CD4-positive, alpha-beta T cell treated with Interferon gamma for 1 hour (primary cell): ENCODE measurements at regions not wholly inside any gene's neighbourhood (a gene's known extent, or its start where the extent isn't known, plus 50 kb on each side); places are given as distances from the start of the nearest gene placed in this dataset.
"Not testable (repeated sequence)": the region's sequence is repeated elsewhere in the genome, so short reads cannot be mapped to it uniquely, and the experiment has no call there.

Experiments used
- DNase-seq: peaks from one replicate; pipeline ENCODE4 v3.0.0-alpha.2; 2020

DNA sequence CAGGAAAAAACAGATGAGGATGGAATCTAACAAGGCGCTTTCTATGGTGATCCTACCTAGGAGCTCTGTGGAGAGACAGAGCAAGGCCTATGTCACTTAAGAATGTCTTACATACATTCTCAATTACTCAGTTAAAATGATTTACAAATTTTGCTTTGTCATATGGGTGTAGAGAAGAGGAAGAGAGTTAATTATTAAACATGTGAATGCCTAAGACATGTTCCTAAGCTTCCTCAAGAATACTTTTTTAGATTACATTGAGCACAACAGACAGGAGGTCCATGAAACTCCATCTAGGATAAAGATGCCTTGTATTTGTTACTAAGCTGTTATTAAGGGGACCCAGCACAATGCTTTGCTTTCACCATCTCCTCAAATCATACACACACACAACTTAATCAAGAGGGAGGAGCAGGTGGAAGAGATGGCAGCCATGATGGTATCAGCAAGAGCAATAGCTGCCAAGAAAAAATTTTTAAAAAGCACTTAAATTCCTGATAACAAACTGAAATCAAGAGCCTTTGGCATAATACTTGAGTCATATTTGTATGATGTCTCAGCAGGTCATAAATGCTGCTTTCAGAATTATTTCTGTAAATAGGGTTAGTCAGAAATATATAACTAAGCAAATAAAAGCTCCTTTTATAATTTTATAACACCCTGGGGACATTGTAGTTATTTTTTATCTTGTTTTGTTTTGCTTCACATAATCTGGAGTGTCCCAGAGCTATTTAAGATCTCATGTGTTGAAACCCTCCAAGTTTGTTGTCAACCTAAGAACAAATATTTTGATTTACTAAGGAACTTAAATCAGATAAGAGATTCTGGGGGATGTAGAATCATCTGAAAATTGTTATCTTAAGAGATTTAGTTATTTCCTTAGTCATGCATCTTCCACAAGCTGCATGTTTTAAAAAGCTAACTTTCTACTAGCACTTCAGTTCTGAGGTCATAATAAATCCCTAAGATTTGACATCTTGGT lies 70.0 kb upstream of the CD2AP start:
- no peak for DNase-seq

DNA sequence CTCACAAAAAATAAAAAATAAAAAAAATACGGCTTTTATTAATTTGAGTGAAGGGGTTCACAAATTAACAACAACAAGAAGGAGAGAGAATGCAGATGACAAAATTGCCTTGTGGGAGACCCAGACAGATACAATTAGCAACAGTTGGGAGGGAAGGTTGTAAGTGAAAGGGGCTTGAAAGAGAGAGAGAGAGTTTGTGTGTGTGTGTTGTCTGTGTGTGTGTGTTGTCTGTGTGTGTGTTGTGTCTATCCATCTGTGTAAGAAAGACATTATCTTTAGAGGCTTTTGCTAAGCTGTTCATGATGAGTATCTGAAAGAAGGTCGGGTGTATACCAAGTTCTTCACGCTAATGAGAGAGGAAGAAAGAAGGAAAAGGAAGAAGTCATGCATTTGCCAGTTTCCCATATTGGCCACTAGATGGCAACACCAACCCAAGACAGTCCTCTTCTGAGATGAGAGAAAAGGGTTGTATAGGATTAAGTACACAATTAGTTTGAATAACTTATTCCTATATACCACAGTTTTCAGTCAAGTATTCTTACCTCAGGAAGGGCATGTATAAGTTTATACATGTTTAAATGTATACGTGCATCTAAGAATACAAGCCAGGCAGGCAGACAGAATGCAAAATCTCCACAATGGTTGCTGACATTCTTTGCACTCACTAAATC lies 63.7 kb upstream of the CD2AP start:
- peak; percentile 38 for DNase-seq

DNA sequence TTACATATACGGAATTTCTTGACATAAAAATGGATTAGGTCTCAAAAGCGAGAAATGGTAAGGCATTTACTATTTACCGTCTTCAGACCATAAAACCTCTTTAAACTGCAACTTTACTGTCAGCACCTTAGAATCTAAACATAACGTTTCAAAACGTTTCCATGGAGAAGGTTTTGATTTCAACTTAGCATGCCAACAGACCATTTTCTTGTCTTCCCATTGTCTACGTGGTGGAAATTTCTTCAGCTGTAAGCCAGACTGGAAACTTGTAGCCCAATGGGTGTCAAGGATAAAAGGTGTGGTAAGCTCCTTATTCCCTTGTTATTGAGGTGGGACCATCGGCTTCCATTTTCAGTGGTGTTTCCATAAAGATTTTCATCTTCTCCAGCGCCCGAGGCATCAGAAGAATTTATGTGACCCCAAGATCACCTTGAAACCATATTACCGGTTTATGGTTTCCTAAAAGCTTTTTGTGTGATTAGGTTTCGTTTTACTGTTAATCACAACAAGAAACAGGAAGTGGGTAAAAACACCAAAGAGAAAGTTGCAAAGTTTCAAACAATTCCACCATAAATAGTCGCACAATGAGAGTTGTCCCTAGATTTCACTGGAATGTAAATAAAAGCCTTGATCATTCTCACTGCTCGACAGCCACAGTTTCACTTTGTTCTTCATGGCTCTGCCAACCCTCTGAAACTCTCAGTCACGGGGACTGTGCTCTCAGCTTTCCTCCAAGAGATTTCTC lies 63.0 kb upstream of the CD2AP start:
- DNase-seq: no peak

DNA sequence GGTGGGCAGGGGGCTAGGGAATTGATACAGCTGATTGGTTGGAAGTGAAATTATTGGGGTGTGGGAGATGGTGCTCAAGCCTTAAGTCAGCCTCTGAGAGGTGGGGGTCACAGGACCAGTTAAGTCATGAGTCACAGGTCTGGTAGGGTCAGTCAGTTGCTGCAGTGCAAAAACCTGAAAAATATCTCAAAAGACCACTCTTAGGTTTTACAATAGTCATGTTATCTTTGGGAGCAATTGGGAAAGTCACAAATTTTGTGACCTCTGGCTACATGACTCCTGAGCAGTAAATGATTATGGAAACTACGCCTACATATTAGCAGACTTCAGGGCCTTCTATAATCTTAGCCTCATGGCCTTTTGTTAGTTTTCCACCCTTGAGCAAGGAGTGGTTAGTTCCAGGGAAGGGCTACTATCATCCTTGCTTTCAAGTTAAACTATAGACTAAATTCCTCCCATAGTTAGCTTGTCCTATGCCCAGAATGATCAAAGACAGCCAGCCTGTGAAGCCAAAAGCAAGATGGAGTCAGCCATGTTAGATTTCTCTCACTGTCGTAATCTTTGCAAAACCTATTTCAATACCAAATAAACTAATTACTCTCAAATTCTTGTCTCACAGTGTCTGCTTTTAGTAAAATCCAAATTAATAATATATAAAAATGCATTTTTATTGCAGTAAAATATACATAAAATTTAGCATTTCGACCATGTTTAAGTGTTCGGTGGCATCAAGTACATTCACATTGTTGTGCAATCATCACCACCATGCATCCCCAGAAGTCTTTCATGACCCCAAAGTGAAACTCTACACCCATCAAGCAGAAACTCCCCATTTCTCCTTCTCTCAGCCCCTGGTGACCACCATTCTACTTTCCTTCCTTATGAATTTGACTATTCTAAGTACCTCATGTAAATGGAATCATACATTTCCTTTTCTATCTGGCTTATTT lies 60.9 kb upstream of the CD2AP start:
- DNase-seq: no peak

DNA sequence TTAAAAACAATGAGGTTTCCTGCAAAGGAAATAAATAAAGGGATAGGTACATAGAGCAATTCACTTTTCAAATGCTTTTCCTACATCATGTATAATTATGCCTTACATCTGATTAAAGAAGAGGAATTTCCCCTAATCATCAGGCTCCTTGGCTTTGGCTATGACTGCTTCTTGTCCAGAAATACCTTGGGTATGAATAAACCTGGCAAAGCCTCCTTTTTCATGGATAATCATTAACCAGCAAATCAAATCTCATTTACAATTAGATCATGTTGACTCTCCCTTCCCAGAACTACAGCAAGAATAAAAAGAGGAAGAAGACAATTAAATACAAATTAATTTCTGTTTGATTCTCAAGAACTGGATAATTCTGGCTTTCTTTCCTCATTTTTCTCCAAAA lies 58.0 kb upstream of the CD2AP start:
- DNase-seq: no peak

DNA sequence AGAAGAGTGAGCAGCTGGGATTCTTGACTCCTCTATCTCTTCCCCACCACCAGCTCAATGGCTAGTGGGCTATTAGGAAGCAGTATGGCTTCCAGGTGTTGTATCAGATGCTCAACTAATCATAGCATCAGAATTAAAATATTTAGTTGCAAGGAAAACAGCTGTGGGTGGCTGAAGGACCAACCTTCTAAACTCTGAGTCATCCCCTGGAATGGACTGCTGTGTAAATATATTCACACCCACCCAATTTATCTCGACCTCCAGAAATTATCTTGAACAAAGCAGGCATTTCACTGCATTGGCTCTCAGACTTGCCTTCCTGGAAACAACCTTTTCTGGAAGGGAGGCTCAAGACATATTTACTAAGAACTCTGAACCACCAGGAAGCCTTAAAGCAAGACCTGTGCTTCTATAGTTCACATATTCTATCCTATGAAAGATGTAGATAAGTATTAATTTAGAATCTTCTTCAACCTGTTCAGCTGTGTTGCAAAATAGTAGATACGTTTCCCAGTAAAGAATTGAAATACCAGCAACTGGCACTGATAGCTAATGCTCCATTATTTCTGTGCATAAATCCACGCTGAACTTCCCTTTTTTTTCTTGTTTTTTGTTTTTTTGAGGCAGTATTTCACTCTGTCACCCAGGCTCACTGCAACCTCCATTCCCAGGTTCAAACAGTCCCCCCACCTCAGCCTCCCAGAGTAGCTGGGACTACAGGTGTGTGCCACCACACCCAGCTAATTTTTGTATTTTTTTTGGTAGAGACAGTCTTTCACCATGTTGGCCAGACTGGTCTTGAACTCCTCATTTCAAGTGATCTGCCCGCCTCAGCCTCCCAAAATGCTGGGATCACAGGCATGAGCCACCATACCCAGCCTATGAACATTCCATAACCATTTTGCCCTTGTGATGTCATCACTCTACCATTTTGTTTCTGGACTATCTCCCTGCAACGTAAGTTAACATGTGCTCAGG lies 56.9 kb upstream of the CD2AP start:
- DNase-seq: no peak

DNA sequence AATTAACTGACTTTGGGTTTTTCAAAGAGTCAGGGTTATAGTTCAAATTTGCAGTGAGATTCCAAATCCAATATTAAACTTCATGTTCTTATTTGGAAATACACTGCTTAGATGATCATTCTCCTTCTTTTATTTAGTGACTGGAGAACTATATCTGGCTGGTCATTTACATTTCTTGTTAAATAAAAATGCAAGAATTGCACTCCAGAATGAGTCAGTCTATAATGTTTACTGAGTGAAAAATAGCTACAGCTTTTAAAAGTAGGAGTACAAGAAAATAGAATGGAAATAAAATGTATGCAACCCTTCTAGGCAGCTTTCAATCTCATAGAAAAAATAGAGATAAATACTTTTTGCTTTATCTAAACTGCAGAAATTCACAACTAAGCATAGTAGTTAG lies 54.5 kb upstream of the CD2AP start:
- DNase-seq: no peak

DNA sequence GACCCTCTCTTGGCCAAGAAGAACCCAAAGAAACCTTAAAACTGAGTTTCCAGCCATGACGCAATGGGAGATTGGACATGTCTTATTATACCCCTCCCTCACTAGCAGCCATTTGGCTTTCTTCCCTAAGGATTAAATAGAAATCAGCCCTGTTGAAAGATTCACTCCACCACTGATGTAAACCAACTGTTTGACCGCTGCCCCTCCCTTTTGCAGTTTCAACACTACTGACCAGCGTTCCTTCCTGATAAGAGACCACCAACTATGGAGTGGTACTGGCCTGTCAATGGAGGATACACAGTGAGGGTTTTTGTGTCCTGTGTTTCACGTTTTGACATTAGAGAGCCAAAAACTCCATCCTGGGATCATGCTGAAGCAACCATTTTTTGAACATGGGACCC lies 53.2 kb upstream of the CD2AP start:
- DNase-seq: no peak

DNA sequence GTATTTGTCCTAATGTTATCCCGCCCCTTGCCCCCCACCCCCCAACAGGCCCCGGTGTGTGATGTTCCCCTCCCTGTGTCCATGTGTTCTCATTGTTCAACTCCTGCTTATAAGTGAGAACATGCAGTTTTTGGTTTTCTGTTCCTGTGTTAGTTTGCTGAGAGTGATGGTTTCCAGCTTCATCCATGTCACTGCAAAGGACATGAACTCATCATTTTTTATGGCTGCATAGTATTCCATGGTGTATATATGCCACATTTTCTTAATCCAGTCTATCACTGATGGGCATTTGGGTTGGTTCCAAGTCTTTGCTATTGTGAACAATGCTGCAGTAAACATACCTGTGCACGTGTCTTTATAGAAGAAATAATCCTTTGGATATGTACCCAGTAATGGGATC lies 51.9 kb upstream of the CD2AP start:
- DNase-seq: not testable (repeated sequence)

DNA sequence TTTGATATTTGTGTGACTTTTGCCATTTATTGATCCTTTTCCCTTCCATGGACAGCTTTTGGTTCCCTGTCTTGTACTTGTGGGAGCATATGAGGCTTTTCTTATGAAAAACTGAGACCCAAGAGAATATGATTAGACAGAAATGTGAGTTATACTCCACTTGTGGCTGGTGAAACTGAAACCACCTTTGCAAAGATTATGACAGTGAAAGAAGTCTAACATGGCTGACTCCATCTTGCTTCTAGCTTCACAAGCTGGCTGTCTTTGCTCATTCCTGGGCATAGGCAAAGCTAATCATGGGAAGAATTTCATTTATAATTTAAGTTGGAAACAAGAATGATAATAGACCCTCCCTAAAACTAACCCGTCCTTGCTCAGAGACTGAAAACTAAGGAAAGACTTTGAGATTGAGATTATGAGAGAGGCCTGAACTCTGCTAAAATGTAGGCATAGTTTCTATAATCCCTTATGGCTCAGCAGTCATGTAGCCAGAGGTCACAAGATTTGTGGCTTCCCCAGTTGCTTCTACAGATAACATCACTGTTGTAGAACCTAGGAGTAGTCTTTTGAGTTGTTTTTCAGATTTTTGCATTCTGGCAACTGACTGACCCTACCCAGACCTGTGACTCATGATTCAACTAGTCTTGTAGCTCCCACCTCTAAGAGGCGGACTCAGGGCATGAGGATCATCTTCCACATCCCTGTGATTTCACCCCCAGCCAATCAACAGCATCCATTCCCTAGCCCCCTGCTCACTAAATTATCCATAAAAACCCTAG lies 50.9 kb upstream of the CD2AP start:
- DNase-seq: no peak

DNA sequence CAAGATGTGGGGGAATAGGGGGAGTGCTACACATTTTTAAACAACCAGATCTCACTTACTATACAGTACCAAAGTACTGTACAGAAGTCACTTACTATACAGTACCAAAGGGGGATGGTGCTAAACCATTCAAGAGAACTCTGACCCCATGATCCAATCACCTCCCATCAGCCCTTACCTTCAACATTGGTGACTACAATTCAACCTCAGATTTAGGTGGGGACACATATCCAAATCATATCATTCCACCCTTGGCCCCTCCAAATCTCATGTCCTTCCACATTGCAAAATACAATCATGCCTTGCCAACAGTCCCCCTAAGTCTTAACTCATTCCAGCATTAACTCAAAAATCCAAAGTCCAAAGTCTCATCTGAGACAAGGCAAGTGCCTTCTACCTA lies 49.9 kb upstream of the CD2AP start:
- DNase-seq: no peak
